Neural cell (in vitro differentiated cells): ENCODE measurements at regions not wholly inside any gene's neighbourhood (a gene's known extent, or its start where the extent isn't known, plus 50 kb on each side); places are given as distances from the start of the nearest gene placed in this dataset.
"Not testable (repeated sequence)": the region's sequence is repeated elsewhere in the genome, so short reads cannot be mapped to it uniquely, and the experiment has no call there.

ENCODE experiments used
- H2AFZ ChIP-seq: fragments of 200-600, 300-800 bp; sonication (generic), shearing (Covaris generic); 2 replicates; pipeline ENCODE4 v1.6.0; 2014; ENCODE audit warnings: low read depth, mild to moderate bottlenecking, antibody characterized with exemption, low read length, moderate library complexity
- H3F3A ChIP-seq: fragments of 200-600 bp; shearing (Covaris generic); 2 replicates; pipeline ENCODE4 v1.6.1; 2016; ENCODE audit warnings: mild to moderate bottlenecking, moderate library complexity, mixed read lengths, antibody characterized with exemption, low read length; ENCODE audit not compliant: insufficient read depth, poor library complexity, severe bottlenecking
- H3K27ac ChIP-seq: fragments of 200-600, 300-800 bp; sonication (generic), shearing (Covaris generic); 2 replicates; pipeline ENCODE4 v1.5.1; 2014; ENCODE audit warnings: mild to moderate bottlenecking, low read length, moderate library complexity
- H3K27me3 ChIP-seq: fragments of 300-800, 200-600 bp; sonication (generic), shearing (Covaris generic); 2 replicates; pipeline ENCODE4 v1.6.0; 2014; ENCODE audit warnings: mild to moderate bottlenecking, low read depth, low read length, moderate library complexity; ENCODE audit not compliant: insufficient read depth
- H3K36me3 ChIP-seq: fragments of 300-800, 200-600 bp; sonication (generic), shearing (Covaris generic); 2 replicates; pipeline ENCODE4 v1.5.1; 2014; ENCODE audit warnings: mild to moderate bottlenecking, antibody characterized with exemption, low read length, moderate library complexity; ENCODE audit not compliant: insufficient read depth
- H3K4me2 ChIP-seq: fragments of 300-800, 200-600 bp; sonication (generic), shearing (Covaris generic); 2 replicates; pipeline ENCODE4 v1.6.0; 2014; ENCODE audit warnings: mild to moderate bottlenecking, low read length
- H3K4me3 ChIP-seq: fragments of 300-800, 200-600 bp; sonication (generic), shearing (Covaris generic); 2 replicates; pipeline ENCODE4 v1.5.1; 2014; ENCODE audit warnings: mild to moderate bottlenecking, low read length, moderate library complexity
- H3K79me2 ChIP-seq: fragments of 200-600 bp; shearing (Covaris generic); replicated peaks from 2 replicates; pipeline ENCODE4 v1.6.0; 2014; ENCODE audit warnings: mild to moderate bottlenecking, low read length, moderate library complexity; ENCODE audit not compliant: insufficient read depth
- H3K9ac ChIP-seq: fragments of 300-800, 200-600 bp; sonication (generic), shearing (Covaris generic); 2 replicates; pipeline ENCODE4 v1.6.1; 2016; ENCODE audit warnings: mild to moderate bottlenecking, low read length, mixed read lengths
- H3K9me2 ChIP-seq: fragments of 200-600 bp; shearing (Covaris generic); 2 replicates; pipeline ENCODE4 v1.6.1; 2016; ENCODE audit warnings: mild to moderate bottlenecking, low read length, mixed read lengths; ENCODE audit not compliant: insufficient read depth
- H3K9me3 ChIP-seq: fragments of 200-600, 300-800 bp; sonication (generic), shearing (Covaris generic); 2 replicates; pipeline ENCODE4 v1.6.1; 2016; ENCODE audit warnings: mild to moderate bottlenecking, mixed run types, low read length, moderate library complexity, mixed read lengths
- H4K20me1 ChIP-seq: fragments of 200-600 bp; shearing (Covaris generic); 2 replicates; pipeline ENCODE4 v1.6.1; 2016; ENCODE audit warnings: mild to moderate bottlenecking, mixed run types; ENCODE audit not compliant: insufficient read depth
- EP300 ChIP-seq: fragments of 450-650 bp; conservative IDR thresholded peaks from 2 replicates; pipeline ENCODE4 v1.6.1; 2014; ENCODE audit warnings: antibody characterized with exemption, mild to moderate bottlenecking, moderate library complexity; ENCODE audit not compliant: poor library complexity, severe bottlenecking
- EZH2 ChIP-seq: fragments of 200-600, 300-800 bp; shearing (Covaris generic), sonication (generic); IDR thresholded peaks from 2 replicates; pipeline ENCODE4 v1.6.1; 2014; ENCODE audit warnings: antibody characterized with exemption, low read length, borderline replicate concordance, mild to moderate bottlenecking; ENCODE audit not compliant: insufficient read depth, poor library complexity, severe bottlenecking
- MXI1 ChIP-seq: fragments of 450-650 bp; conservative IDR thresholded peaks from 2 replicates; pipeline ENCODE4 v1.6.1; 2014; ENCODE audit warnings: antibody characterized with exemption, mild to moderate bottlenecking; ENCODE audit not compliant: poor library complexity, severe bottlenecking
- POLR2AphosphoS5 ChIP-seq: IDR thresholded peaks from 2 replicates; pipeline ENCODE4 v1.6.1; 2012
- RAD21 ChIP-seq: fragments of 450-650 bp; conservative IDR thresholded peaks from 2 replicates; pipeline ENCODE4 v1.6.1; 2014; ENCODE audit warnings: antibody characterized with exemption, mild to moderate bottlenecking, moderate library complexity
- SMC3 ChIP-seq: fragments of 450-650 bp; conservative IDR thresholded peaks from 2 replicates; pipeline ENCODE4 v1.6.1; 2014; ENCODE audit warnings: antibody characterized with exemption, mild to moderate bottlenecking, moderate library complexity; ENCODE audit not compliant: poor library complexity
- TAF1 ChIP-seq: IDR thresholded peaks from 2 replicates; pipeline ENCODE4 v1.6.1; 2012; ENCODE audit warnings: low read depth
- TF ChIP-seq, protein P1 (sequence below): IDR thresholded peaks from 2 replicates; pipeline ENCODE4 v1.6.1; 2012; ENCODE audit warnings: borderline replicate concordance
- TF ChIP-seq, protein P2 (sequence below): fragments of 450-650 bp; IDR thresholded peaks from 2 replicates; pipeline ENCODE4 v1.5.1; 2014; ENCODE audit warnings: antibody characterized with exemption, mild to moderate bottlenecking, moderate library complexity; ENCODE audit not compliant: poor library complexity, severe bottlenecking

GRCh38 chr1:181251001-181251712 lies 162.7 kb downstream of the IER5 start:
- no peaks in the 10 kb centered on the region for H3K9me3 ChIP-seq
- H3K36me3 ChIP-seq: no peaks in the 10 kb centered on the region
- no peaks in the 10 kb centered on the region for H3K9me2 ChIP-seq
- H3K4me3 ChIP-seq: no peak overlapping the region
- no peak overlapping the region for H3K27ac ChIP-seq
- H3K9ac ChIP-seq: no peak overlapping the region
- no peaks in the 10 kb centered on the region for H3K27me3 ChIP-seq
- no peaks in the 10 kb centered on the region for H4K20me1 ChIP-seq
- H3K4me2 ChIP-seq: no peak overlapping the region
- no peaks in the 10 kb centered on the region for H3K79me2 ChIP-seq
- H2AFZ ChIP-seq: no peak overlapping the region
- no peak for TF ChIP-seq SMC3
- no peak for TF ChIP-seq POLR2AphosphoS5
- TF ChIP-seq EP300: no peak
- TF ChIP-seq EZH2: no peak
- TF ChIP-seq TAF1: no peak
- TF ChIP-seq MXI1: no peak
- TF ChIP-seq, protein P1, sequence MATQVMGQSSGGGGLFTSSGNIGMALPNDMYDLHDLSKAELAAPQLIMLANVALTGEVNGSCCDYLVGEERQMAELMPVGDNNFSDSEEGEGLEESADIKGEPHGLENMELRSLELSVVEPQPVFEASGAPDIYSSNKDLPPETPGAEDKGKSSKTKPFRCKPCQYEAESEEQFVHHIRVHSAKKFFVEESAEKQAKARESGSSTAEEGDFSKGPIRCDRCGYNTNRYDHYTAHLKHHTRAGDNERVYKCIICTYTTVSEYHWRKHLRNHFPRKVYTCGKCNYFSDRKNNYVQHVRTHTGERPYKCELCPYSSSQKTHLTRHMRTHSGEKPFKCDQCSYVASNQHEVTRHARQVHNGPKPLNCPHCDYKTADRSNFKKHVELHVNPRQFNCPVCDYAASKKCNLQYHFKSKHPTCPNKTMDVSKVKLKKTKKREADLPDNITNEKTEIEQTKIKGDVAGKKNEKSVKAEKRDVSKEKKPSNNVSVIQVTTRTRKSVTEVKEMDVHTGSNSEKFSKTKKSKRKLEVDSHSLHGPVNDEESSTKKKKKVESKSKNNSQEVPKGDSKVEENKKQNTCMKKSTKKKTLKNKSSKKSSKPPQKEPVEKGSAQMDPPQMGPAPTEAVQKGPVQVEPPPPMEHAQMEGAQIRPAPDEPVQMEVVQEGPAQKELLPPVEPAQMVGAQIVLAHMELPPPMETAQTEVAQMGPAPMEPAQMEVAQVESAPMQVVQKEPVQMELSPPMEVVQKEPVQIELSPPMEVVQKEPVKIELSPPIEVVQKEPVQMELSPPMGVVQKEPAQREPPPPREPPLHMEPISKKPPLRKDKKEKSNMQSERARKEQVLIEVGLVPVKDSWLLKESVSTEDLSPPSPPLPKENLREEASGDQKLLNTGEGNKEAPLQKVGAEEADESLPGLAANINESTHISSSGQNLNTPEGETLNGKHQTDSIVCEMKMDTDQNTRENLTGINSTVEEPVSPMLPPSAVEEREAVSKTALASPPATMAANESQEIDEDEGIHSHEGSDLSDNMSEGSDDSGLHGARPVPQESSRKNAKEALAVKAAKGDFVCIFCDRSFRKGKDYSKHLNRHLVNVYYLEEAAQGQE: no peak
- TF ChIP-seq, protein P2, sequence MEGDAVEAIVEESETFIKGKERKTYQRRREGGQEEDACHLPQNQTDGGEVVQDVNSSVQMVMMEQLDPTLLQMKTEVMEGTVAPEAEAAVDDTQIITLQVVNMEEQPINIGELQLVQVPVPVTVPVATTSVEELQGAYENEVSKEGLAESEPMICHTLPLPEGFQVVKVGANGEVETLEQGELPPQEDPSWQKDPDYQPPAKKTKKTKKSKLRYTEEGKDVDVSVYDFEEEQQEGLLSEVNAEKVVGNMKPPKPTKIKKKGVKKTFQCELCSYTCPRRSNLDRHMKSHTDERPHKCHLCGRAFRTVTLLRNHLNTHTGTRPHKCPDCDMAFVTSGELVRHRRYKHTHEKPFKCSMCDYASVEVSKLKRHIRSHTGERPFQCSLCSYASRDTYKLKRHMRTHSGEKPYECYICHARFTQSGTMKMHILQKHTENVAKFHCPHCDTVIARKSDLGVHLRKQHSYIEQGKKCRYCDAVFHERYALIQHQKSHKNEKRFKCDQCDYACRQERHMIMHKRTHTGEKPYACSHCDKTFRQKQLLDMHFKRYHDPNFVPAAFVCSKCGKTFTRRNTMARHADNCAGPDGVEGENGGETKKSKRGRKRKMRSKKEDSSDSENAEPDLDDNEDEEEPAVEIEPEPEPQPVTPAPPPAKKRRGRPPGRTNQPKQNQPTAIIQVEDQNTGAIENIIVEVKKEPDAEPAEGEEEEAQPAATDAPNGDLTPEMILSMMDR: no peak
- no peak for TF ChIP-seq RAD21
- no peaks in the 10 kb centered on the region for H3F3A ChIP-seq

- H3K9ac ChIP-seq: no peak overlapping the region
- H3K9me3 ChIP-seq: no peaks in the 10 kb centered on the region
- H3F3A ChIP-seq: no peaks in the 10 kb centered on the region
- TF ChIP-seq EZH2: no peak
- H3K4me2 ChIP-seq: no peak overlapping the region
- H3K36me3 ChIP-seq: no peaks in the 10 kb centered on the region
- no peaks in the 10 kb centered on the region for H3K79me2 ChIP-seq
- no peak overlapping the region for H3K27ac ChIP-seq
- H4K20me1 ChIP-seq: no peaks in the 10 kb centered on the region
- H3K4me3 ChIP-seq: no peak overlapping the region
- H3K27me3 ChIP-seq: no peaks in the 10 kb centered on the region
- H2AFZ ChIP-seq: no peak overlapping the region
- H3K9me2 ChIP-seq: no peaks in the 10 kb centered on the region
These were observed 163.2 kb downstream of the IER5 start for GRCh38 chr1:181251713-181252075.

DNA sequence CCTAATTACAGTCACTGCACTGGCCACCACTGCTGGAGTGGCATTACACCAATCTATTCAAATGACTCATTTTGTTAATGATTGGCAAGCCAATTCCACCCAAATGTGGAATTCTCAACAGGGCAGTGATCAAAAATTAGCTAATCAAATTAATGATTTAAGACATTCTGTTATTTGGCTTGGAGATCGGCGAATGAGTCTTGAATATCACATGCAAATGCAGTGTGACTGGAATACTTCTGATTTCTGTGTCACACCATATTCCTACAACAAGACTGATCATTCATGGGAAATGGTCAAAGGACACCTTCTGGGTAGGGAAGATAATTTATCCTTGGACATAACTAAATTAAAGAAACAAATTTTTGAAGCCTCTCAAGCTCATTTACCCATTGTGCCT lies 165.1 kb downstream of the IER5 start:
- H3K9ac ChIP-seq, H3K27me3 ChIP-seq, H3K36me3 ChIP-seq, H3F3A ChIP-seq, H3K9me3 ChIP-seq, H4K20me1 ChIP-seq, H3K79me2 ChIP-seq, H3K27ac ChIP-seq, H3K4me3 ChIP-seq, H3K9me2 ChIP-seq, H3K4me2 ChIP-seq, H2AFZ ChIP-seq: not testable (repeated sequence)
